Neuron (in vitro differentiated cells): ENCODE measurements at regions not wholly inside any gene's neighbourhood (a gene's known extent, or its start where the extent isn't known, plus 50 kb on each side); places are given as distances from the start of the nearest gene placed in this dataset.
"Not testable (repeated sequence)": the region's sequence is repeated elsewhere in the genome, so short reads cannot be mapped to it uniquely, and the experiment has no call there.

Source experiments
- H2AFZ ChIP-seq: one replicate; pipeline ENCODE4 v1.6.1; 2013; ENCODE audit warnings: low read depth, mild to moderate bottlenecking, inconsistent platforms, low read length, moderate library complexity
- H3K27me3 ChIP-seq: one replicate; pipeline ENCODE4 v1.6.1; 2013; ENCODE audit warnings: low read length; ENCODE audit not compliant: insufficient read depth
- H3K36me3 ChIP-seq: one replicate; pipeline ENCODE4 v1.6.1; 2013; ENCODE audit warnings: low read length; ENCODE audit not compliant: insufficient read depth
- H3K4me1 ChIP-seq: one replicate; pipeline ENCODE4 v1.6.1; 2013; ENCODE audit warnings: low read length; ENCODE audit not compliant: insufficient read depth
- H3K4me3 ChIP-seq: 2 replicates; pipeline ENCODE4 v1.5.1; 2013; ENCODE audit warnings: mild to moderate bottlenecking, low read length, moderate library complexity
- H3K9me3 ChIP-seq: one replicate; pipeline ENCODE4 v1.6.1; 2013; ENCODE audit warnings: low read length

GRCh38 chr3:181326637-181327223 is 337.2 kb upstream of the DNAJC19 start:
- H2AFZ ChIP-seq = peak overlapping the region; percentile 17
- peaks cover 32% of the 10 kb centered on the region for H3K4me1 ChIP-seq
- H3K27me3 ChIP-seq = no peaks in the 10 kb centered on the region
- no peaks in the 10 kb centered on the region for H3K36me3 ChIP-seq
- H3K4me3 ChIP-seq = no peak overlapping the region
- no peaks in the 10 kb centered on the region for H3K9me3 ChIP-seq

GRCh38 chr3:181324516-181324915 is 335.0 kb upstream of the DNAJC19 start:
- not testable (repeated sequence) for H3K9me3 ChIP-seq, H3K27me3 ChIP-seq, H2AFZ ChIP-seq, H3K4me3 ChIP-seq, H3K36me3 ChIP-seq
- H3K4me1 ChIP-seq = peaks cover 18% of the 10 kb centered on the region

DNA sequence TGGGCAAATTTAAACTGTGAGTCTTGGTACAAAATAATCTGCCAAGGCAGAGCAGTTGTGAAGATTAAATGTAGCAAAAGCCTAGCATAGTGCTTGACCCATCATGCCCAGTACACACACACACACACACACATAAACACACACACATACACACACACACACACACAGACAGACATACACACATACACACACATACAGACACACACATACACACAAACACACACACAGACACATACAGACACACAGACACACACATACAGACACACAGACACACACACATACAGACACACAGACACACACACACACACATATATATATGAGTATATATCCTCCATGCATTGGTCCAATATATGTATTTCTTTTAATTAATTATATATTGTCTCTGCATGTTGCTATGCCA is 328.8 kb upstream of the DNAJC19 start:
- Histone ChIP-seq H3K27me3 (no peaks in the 10 kb centered on the region), H3K36me3 (no peaks in the 10 kb centered on the region), H3K4me1 (peaks cover 10% of the 10 kb centered on the region), H3K9me3 (no peaks in the 10 kb centered on the region), H2AFZ (no peak overlapping the region), H3K4me3 (no peak overlapping the region)

GRCh38 chr3:181317508-181317907 is 328.0 kb upstream of the DNAJC19 start:
- no peaks in the 10 kb centered on the region for H3K27me3 ChIP-seq
- peaks cover 10% of the 10 kb centered on the region for H3K4me1 ChIP-seq
- H2AFZ ChIP-seq = no peak overlapping the region
- no peaks in the 10 kb centered on the region for H3K9me3 ChIP-seq
- no peaks in the 10 kb centered on the region for H3K36me3 ChIP-seq
- H3K4me3 ChIP-seq = no peak overlapping the region

DNA sequence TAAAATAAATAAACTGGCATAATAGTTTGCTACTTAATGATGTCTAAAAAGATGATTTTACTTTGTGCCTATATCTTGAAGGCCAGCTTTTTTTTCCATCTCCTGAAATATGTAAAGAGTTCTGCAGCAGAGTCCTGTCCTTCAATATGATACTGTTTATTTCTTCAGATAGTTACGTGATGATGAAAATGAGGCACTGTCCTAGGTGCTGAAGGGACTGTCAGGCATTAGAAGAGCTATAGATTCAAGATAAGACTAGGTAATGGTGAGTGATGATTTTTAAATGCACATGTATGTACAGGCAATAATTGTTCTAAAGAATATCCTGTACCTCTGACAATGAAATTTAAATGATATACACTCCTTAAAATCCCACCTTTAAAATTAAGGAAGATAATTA is 326.9 kb upstream of the DNAJC19 start:
- no peak overlapping the region for H3K4me3 ChIP-seq
- H3K27me3 ChIP-seq = no peaks in the 10 kb centered on the region
- no peaks in the 10 kb centered on the region for H3K36me3 ChIP-seq
- no peaks in the 10 kb centered on the region for H3K9me3 ChIP-seq
- H3K4me1 ChIP-seq = peaks cover 10% of the 10 kb centered on the region
- H2AFZ ChIP-seq = no peak overlapping the region

- no peaks in the 10 kb centered on the region for H3K36me3 ChIP-seq
- H3K4me1 ChIP-seq = peaks cover 10% of the 10 kb centered on the region
- no peak overlapping the region for H2AFZ ChIP-seq
- H3K9me3 ChIP-seq = no peaks in the 10 kb centered on the region
- no peaks in the 10 kb centered on the region for H3K27me3 ChIP-seq
- no peak overlapping the region for H3K4me3 ChIP-seq
Measured at GRCh38 chr3:181313335-181313734, 323.8 kb upstream of the DNAJC19 start.

DNA sequence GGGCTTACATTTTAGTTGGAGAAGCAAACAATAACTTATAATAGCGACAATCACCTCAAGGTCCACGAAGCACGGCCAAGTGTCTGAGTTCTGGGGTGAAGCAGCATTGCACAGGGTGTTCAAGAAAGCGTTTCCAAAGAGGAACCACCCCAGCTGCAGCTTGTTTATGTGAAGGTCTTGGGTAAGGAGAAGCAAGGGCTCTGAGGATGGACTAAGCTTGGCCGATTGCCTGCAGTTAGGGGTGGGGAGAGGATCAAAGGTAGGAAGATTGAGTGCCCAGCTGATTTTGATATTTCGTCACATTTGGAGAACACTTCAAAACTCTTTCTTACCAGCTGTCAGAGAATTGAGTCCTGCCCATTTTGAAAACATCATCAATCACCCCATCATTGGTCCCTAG is 321.6 kb upstream of the DNAJC19 start:
- Histone ChIP-seq H3K9me3 (no peaks in the 10 kb centered on the region), H3K4me1 (no peaks in the 10 kb centered on the region), H3K4me3 (no peak overlapping the region), H3K27me3 (peaks cover 2% of the 10 kb centered on the region), H2AFZ (no peak overlapping the region), H3K36me3 (no peaks in the 10 kb centered on the region)

- no peaks in the 10 kb centered on the region for H3K4me1 ChIP-seq
- no peaks in the 10 kb centered on the region for H3K9me3 ChIP-seq
- no peaks in the 10 kb centered on the region for H3K27me3 ChIP-seq
- H3K4me3 ChIP-seq = no peak overlapping the region
- no peaks in the 10 kb centered on the region for H3K36me3 ChIP-seq
- no peak overlapping the region for H2AFZ ChIP-seq
Measured at GRCh38 chr3:181302960-181303359, 313.4 kb upstream of the DNAJC19 start.

GRCh38 chr3:181300033-181300432 is 310.5 kb upstream of the DNAJC19 start:
- H3K27me3 ChIP-seq = no peaks in the 10 kb centered on the region
- H3K4me3 ChIP-seq = no peak overlapping the region
- H2AFZ ChIP-seq = no peak overlapping the region
- H3K4me1 ChIP-seq = peaks cover 3% of the 10 kb centered on the region
- H3K36me3 ChIP-seq = no peaks in the 10 kb centered on the region
- no peaks in the 10 kb centered on the region for H3K9me3 ChIP-seq

DNA sequence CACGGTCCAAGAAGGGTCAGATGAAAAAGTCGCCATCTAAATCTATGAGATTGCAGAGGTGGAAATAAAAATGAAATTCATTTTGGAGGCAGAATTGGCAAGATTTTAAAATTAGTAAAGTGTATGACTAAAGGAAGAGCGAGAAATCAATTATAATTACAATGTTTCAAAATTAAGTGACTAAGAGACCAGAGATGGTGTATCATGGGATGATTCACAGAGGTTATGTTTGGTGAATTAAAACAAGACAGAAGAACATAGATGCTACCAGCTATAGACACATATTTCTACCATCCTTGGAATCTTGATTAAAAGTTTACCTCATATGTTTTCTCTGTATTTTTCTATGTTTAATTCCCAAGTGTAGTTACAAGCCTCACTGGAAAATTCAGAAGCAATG is 308.9 kb upstream of the DNAJC19 start:
- Histone ChIP-seq H3K4me1 (peaks cover 3% of the 10 kb centered on the region), H3K4me3 (no peak overlapping the region), H3K9me3 (no peaks in the 10 kb centered on the region), H3K36me3 (no peaks in the 10 kb centered on the region), H2AFZ (no peak overlapping the region), H3K27me3 (no peaks in the 10 kb centered on the region)

- Histone ChIP-seq H2AFZ (no peak overlapping the region), H3K4me3 (no peak overlapping the region), H3K36me3 (no peaks in the 10 kb centered on the region), H3K9me3 (no peaks in the 10 kb centered on the region), H3K27me3 (no peaks in the 10 kb centered on the region), H3K4me1 (peaks cover 10% of the 10 kb centered on the region)
Measured at GRCh38 chr3:181292984-181293383, 303.4 kb upstream of the DNAJC19 start.

- H3K4me1 ChIP-seq = peaks cover 9% of the 10 kb centered on the region
- H3K4me3 ChIP-seq = no peak overlapping the region
- no peak overlapping the region for H2AFZ ChIP-seq
- no peaks in the 10 kb centered on the region for H3K36me3 ChIP-seq
- no peaks in the 10 kb centered on the region for H3K9me3 ChIP-seq
- no peaks in the 10 kb centered on the region for H3K27me3 ChIP-seq
Measured at GRCh38 chr3:181290941-181291340, 301.4 kb upstream of the DNAJC19 start.

DNA sequence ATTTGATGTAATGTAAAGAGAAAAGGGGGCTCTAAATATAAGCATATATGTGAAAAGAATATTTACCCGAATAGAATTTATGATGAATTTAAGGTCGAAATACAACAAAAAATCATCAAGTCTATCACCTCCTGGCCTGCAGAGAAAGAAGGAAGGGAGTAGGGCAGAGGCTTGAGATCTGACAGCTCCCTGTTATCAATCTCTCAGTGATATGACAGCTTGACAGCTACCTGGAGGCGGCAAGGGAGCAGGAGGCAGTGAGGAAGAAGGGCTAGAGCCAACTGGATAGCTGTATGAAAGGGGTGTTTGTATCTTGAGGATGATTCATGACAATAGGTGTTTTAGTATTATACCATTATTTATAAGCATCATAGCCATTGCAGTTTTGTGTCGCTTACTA is 299.8 kb upstream of the DNAJC19 start:
- Histone ChIP-seq H3K9me3 (no peaks in the 10 kb centered on the region), H2AFZ (no peak overlapping the region), H3K4me3 (no peak overlapping the region), H3K4me1 (peaks cover 8% of the 10 kb centered on the region), H3K36me3 (no peaks in the 10 kb centered on the region), H3K27me3 (no peaks in the 10 kb centered on the region)

DNA sequence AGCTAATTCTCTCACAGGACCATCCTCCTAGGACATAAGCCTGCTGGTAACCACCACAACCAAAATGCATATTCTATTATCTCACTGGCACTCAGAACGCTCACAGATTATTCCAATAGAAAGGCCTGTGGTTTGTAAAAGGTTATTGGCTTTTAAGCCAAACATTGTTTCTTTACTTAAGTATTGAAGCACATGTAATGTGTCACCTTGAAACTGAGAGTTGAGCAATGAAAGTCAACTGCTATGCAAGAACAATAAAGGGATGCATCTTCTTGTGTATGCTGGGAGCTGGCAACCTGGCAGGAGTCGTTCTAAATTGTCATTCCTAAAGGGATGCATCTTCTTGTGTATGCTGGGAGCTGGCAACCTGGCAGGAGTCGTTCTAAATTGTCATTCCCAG is 298.6 kb upstream of the DNAJC19 start:
- H3K9me3 ChIP-seq = no peaks in the 10 kb centered on the region
- H3K36me3 ChIP-seq = no peaks in the 10 kb centered on the region
- H3K4me1 ChIP-seq = peaks cover 8% of the 10 kb centered on the region
- no peaks in the 10 kb centered on the region for H3K27me3 ChIP-seq
- H2AFZ ChIP-seq = no peak overlapping the region
- no peak overlapping the region for H3K4me3 ChIP-seq
